GDM1 (cell line): ENCODE measurements at regions not wholly inside any gene's neighbourhood (a gene's known extent, or its start where the extent isn't known, plus 50 kb on each side); places are given as distances from the start of the nearest gene placed in this dataset.
"Not testable (repeated sequence)": the region's sequence is repeated elsewhere in the genome, so short reads cannot be mapped to it uniquely, and the experiment has no call there.

Experiments used
- DNase-seq: peaks from one replicate; lab custom pipeline; 2025; lab: John Stamatoyannopoulos, UW

DNA sequence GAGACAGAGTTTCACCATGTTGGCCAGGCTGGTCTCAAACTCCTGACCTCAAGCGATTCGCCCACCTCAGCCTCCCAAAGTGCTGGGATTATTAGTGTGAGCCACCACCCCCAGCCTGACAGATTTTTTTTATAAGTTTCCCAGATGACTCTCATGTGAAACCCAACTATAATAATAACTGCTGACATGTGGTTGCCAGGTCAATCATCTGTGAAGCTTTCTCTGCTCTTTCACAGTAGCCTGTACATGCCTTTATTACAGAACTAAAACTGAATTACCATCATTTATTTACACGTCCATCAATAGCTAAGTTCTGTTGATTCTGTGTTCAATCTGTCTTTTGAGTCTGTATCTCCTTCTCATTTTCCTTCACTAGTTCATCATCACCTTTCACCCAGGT, 218.5 kb downstream of the RPS29 start:
- no peak for DNase-seq

DNA sequence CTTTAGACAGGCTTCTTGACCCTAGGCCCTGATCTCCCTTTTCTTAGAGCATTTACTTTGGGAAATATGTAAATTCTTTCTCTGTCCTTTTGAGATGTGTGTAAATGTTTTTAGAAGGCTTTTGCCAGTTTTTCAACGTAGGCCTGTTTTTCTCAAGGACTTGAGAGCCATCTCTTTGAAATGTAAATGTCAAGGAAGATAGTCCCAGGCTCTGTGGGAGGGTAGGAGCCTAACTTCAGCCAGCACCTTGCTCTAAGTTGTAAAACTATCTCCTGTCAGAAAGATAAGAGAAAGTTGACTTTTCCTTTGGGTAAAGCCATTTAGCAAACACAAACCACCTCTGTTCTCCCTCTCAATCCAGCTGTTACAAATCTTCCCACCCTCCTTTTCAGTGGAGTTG, 219.8 kb downstream of the RPS29 start:
- no peak for DNase-seq

DNA sequence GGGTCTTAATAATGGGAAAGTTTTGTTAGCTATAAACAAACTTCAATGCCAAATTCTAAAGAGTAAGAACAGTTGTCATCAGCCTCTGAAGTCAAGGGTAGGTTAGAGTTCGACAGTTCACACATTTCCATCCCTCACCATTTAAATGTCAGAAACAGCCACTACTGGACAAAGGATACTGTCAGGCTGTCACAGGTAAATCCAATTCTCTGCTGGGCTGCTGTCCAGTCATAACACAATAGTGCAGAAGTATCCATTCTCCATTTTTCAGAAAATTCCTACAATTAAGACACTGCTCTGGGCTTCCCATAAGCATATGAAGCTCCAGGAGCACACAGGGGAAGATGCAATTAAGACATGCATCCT, 221.4 kb downstream of the RPS29 start:
- no peak for DNase-seq

DNA sequence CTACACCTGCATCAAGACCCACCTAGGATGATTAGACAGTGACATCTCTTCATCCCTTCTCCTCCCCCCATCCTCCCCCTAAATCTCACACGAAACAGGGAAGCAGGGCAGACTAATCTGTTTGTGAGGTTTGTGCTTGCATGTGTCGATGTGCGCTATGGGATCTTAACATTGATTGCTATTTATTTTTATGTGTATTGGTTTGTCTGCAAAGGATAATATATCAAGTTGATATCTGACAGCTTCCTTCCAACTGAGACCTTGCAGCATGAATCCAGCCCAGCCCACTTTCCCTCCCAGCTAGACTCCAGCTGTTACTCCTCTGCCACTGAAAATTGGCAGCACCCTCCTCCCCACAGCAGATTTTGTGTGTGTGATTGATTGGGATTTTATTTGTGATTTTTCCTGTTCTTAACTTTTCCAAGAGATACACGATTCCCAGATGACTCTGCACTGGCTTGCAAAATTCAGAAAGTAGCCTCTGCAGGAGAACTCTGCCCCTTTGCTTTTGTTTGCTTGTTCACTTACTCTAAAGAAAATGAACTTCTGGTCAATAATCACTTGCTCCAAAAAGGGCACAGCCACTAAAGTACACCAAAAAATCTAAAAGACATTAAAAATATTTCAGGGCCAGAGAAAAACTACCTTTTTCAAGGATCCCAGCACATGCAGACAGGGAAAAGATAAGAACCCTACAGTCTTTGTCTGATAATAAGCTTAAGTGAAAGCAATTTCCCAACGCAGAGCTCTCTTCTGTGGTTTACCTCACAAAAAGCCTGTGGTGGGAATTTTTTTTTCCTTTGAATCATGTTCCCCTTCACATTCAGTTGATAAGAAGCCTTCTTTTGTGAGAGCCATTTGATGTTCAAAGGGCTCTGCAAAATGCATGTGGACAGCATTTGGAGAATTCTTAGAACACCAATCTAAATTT, 222.1 kb downstream of the RPS29 start:
- no peak for DNase-seq

DNA sequence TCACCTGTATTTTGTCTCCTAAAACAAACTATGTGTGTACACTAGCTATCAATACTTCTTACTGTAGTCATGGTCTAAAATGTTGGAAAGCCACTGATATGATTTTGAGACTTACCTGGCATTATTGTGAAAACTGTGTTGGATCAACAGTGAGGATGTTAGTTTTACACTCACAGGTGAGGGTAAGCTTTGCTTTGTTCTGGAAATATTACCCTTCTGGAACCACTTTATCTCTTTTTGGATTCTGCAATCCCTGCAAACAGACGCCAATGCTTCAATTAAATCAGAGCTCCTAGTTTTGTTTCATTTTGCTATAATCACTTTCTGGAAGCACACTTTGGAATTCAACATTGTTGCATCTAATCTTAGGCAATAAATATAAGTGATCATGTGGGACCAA, 223.3 kb downstream of the RPS29 start:
- DNase-seq = no peak

DNA sequence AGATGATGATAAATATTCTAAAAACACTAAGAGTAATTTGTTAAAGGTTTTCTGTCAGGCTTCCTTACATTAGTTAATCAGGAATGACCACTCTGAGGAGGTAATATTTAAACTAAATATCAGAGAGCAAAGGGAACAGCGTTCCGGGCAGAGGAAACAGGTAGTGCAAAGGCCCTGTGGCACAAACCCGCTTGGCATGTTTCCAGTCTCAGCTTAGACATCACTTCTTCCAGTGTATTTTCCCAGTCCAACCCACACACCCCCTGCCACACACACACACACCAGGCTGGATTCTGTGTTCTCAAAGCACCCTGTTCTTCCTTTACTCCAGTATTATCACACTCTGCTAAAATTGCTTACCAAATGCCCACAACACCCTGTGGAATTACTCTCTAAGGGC, 247.1 kb downstream of the RPS29 start:
- DNase-seq = no peak

DNA sequence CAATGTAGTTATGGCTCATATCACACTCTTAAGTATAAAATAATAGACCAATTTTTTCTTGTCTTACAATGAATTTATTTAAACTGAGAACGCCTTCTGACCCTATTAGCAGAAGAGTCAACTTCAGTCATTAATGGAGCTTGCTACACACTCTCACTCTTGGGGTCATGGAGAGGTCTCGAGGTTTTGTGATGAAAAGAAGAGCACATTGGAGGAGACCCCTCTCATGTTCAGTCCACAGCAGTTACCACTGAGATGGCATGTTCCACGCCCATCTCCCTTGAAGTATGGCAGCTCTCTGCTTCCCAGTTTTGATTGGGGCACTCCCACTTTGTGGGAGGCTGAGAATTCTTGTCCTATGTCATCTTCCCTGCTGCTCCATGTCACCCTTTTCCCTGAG, 266.4 kb downstream of the RPS29 start:
- no peak for DNase-seq

DNA sequence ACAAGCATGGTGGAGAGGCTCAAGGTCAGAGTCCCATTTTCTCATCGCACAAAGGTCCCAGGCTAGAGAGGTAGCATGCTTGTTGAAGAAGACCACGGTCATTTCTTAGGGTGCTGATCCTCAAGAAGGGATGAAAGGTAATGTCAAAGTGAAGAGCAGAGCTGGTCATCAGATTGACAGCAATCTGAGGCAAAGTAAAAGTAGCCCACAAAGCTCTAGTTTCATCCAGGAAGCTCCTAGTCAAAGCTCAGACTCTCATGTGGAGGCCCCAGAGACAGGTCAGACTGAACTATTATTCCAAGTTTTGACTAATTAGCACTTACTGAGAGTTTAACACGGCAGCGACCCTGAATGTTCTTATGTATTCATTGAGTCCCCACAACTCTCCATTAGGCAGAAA, 270.6 kb downstream of the RPS29 start:
- no peak for DNase-seq

DNA sequence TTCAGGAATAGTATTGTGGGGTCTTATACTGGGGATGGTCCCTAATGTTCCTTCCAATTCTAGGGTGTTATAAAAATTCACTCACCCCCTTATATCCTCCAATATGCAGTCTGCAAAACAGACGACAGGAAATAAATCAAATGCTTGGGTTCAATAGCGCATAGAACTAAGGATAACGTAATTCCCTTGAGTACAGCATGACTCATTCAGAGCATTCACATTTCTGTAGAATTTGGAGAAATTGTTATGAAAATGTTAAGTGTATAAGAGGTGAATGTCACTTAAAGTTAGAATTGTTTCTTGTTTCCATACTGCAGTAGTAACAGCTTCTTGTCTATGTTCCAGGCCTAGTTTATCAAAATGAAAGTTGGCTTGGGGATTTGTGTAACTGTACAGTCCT, 271.4 kb downstream of the RPS29 start:
- no peak for DNase-seq

DNA sequence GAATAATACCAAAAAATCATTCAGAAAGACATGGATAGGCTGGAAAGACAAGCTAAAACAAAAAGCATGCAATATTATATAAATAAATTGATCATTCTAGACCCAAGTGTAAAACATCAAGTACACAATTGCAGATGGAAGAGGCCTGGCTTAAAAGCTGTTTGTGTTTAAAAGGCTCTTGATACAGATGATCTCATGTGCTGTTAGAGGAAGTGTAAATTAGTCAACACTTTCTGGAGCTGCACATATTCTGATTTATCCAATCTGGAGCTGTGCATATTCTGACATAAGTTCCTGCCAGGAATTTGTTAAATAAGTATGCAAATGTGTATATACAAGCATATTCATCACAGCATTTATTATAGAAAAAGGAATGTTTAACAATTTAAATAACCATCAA, 273.1 kb downstream of the RPS29 start:
- no peak for DNase-seq

DNA sequence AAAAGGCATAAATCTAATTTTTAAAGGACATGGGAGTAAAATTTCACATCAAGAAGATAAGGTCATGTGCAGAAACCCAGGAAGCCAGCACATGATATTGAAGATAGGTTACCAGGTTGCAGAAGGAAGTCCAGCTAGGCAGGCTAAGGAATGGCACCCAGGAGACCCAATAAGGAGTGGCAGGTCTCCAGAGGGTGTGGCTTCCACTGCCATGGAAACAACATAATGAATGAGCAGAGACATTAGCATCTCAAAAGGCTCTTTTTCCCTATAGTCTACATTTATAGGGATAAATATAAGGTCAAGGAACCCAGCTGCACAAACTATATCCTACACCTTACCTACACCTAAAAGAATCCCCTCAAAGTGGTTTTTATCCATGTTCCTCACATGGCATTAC, 275.9 kb downstream of the RPS29 start:
- DNase-seq = no peak

DNA sequence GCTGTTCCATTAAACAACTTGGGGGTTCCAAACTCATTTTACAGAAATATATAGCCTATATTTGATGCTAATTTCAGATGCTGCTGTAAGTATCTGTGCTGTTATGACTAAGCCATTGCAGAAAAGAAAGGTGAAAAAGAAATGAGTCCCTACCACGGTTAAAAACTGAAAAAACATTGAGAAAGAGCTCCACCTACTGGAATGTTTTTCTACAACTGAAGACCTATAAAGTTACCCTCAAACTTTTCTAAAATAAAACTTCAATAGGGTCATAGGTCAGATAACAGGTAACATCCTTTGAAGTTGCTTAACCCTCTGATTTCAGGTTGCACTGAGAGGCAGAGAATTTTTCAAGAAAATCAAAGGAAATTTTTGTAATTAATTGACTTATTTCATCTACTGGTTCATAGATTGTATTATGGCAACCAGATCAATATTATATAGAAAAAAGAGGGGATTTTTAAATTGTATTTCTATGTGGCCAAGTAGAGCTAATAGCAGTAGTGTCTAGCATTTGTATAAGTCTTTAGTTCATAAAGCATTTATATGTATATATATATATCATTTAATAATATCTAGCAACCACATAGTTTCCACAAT, 279.9 kb downstream of the RPS29 start:
- no peak for DNase-seq

DNA sequence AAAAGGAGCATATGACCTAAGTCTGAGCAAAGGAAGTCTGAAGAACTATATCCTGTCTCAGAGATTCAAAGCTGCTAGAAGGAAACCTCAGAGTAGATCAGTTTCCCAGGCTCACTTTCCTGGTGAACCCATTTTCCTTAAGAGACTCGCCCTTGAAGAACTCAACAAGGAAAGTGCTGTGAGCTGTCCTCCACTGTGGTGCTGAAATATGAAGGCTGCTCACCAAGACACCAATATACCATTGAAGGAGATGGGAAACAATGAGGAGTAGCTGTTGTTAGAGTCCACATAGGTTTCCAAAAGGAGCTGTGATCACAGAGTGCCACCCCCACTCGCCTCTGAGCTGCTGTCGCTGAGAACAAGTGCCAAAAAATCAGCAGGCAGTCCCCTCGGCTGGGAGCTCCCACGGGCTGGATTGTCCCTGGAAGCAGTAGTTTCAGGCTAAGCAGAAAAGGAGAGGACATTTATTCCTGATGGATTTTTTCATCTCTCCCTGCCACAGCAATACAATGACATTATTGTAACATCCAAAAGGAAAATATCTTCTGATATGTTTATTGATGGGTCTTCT, 282.1 kb downstream of the RPS29 start:
- no peak for DNase-seq

DNA sequence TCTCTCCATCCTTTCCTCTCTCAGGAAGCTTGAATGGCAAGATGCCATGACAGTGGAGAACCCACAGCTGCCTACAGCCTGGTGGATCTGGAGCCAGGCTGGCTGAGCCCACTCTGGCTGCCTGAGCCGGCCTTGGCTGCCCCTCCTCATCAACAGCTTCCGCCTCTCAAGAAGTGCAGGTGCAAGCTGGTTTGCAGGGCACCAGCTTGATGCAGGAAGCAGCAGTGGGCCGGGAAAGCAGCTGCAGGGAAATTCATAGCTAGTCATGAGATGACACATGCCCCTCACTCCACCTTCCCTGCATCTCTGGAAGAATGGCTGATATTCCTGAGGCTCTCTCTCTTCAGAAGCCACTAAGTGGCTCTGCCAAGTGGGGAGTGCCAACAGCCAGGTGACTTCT, 289.1 kb downstream of the RPS29 start:
- DNase-seq = no peak

DNA sequence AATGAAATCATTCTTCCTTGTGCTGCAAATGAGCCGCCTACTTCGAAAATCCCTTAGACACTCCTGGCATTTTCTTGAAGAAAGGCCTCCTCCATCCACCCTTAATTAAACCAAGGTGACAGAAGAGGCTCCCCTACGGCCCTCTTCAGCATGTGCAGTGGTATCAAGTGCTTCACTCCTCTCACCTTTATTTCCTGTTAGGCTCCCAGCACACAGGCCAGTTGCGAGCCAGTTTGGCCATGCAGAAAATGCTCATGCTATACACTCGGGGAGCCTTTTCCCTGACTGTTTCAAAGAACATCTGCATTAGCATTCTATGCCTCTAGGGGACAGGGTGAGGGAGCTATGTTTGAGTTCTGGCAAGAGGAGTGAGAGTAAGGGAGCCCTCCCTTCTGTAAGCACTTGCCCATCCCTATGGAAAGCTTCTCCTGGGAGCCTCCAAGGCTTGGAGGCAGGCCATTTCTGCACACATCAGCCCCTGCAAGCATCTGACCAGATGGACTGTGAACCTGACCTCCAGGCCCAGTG, 291.5 kb downstream of the RPS29 start:
- no peak for DNase-seq

DNA sequence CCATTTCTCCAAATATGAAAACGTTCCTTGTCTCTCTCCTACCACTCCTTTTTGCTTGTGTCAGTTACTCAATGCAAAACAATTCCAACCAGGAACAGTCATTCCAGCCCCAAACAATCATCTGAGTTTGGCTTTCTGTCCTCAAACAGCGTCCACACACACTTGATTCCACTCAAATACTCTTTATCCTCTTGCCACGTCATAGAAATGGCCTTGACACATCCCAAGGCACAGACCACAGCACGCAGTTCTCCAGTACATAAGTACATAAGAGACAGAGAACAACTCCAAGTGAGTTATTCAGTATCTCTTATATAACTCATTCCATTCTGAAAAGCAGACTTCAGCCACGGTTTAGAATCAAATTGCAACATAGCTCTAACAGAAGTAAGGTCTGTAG, 299.2 kb downstream of the RPS29 start:
- DNase-seq = no peak

DNA sequence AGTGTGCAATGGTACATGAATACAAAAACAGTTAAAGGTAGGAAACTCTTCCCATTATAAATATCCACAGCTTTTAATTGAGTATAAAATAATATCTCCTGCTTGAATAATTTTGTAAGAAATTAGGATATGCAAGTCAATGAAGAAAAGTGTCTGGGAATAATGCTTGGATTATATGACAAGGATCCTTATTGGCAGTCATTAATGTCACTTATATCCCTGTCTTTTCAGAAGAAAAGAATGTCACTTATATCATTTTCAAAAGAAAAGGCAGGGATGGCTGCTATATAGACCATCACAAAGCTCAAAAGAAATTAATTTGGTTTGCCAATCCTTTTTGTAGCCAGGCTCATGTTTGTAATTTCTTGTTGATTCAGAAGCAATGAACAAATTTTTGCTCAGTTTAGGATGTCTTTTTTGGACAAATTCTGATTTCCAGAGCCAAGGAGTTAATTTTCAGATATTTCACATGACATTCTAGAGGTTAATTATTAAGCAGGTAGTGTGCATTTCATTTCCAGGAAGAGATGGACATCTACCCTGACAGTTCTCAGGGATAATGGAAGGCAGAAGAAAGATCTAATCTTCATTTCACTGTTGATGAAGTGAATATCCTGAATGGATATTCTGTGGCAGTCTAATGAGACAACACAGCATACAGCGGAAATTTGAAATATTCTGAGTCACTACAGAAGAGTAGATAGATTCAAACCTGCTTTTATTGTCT, 299.8 kb downstream of the RPS29 start:
- DNase-seq = no peak

DNA sequence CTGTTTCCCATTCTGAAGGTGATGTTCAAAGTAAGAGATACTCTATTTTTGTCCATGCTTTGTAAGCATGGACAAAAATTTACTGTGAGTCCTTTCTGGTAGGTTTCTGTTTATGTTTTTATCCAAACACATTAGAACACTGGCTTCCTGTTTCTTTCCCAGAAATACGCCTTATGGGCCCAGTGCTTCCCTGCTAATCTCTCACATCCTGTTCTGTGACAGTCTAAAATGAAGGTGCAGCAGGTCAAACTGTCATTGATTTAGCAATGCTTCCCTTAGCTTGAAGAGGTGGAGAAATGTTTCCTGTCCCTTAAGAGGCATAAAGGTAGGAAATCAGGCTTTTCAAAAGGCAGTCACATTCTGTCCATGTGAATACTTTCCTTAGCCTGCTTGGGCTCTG, 305.6 kb downstream of the RPS29 start:
- DNase-seq = no peak

DNA sequence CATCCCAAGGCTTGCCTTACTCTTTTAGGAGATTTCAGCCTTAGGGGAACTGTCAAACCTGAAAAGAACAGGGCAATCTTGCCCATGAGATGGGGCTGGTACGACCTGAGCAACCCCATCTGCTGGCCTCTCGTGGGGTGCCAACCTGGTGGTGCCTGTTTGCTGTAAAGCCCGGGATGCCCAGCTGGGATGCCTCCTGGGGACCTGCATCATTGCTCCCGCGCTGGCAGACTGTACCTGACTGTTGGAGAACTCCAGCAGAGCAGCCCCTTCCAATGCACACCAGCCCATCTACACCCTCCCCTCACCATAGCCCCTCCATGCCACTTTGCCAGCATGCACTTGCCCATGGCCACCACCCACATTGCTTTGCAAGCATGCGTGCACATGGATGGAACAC, 335.7 kb downstream of the RPS29 start:
- no peak for DNase-seq

DNA sequence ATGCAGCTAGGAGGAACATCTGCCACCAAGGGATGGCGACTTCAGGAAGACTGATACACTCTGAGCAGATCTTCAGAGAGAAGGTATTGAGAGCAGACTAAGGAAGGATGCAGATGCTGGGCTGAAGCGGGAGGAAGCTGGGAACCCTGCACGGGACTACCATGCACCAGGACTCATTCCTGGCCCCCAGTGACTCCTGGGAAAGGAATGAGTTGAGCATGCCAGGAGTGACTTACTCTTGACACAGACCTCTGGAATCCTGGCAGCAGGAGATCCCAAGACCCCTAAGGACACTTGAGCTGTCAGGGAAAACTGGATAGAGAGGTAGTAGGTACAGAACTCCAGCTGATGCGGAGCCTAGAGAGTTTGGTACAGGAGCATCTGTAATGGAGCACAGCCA, 336.1 kb downstream of the RPS29 start:
- DNase-seq = no peak

DNA sequence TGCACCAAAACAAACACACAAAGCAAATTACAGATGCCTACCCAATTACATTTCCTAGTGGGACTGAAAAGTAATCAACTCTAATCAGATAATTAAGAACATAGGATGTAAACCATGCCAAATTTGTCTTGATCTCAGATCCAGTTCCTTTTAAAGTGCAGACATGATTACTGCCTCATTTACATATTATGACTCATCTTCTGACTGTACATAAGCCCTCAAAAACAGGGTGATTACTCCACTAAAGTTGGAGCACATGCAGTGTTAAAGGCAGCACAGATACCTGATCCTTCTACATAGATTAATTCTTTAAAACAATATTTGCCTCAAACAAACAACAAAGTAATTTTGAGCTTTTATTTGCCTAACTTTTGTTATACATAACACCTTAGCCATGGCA, 337.2 kb downstream of the RPS29 start:
- DNase-seq = no peak

DNA sequence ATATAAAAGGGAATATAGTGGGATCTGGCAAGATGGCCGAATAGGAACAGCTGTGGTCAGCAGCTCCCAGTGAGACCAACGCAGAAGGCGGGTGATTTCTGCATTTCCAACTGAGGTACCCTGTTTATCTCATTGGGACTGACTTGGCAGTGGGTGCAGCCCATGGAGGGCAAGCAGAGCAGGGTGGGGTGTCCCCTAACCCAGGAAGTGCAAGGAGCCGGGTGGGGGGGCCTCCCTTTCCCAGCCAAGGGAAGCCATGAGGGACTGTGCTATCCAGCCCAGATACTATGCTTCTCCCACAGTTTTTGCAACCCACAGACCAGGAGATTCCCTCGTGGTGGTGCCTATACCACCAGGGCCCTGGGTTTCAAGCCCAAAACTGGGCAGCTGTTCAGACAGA, 342.4 kb downstream of the RPS29 start:
- not testable (repeated sequence) for DNase-seq

DNA sequence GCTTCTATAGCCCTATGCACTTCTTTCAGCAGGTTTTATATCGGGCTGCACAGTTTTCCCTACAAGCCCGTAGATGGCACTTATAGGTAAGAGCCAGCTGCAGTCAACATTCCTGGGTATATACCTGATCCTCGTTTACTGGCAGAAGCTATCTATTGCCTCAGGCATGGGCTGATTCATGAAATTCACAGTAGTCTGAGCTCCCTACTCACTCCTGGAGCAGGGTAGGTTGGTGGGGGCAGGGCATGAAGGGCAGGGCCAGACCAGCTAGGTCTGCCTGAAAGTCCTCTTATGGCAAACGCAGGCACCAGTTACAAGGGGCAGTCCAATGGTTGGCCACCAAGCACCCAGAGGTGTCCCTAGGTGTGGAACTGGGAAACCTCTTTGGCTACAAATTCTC, 345.8 kb downstream of the RPS29 start:
- no peak for DNase-seq
